Tibial nerve (tissue), 4 donors: ENCODE measurements at regions not wholly inside any gene's neighbourhood (a gene's known extent, or its start where the extent isn't known, plus 50 kb on each side); places are given as distances from the start of the nearest gene placed in this dataset.

ENCODE experiments used
- DNase-seq, 2 donors: peaks; one replicate each; pipeline ENCODE4 v3.0.0-alpha.2; 2019; ENCODE audit warnings: low spot score in 2 of 2
- H3K27ac ChIP-seq, 4 donors: fragments of 200-600 bp; sonication (generic) in 3 of 4; one replicate each; pipeline ENCODE4 v1.5.1; 2017 to 2019; ENCODE audit warnings: mild to moderate bottlenecking in 1 of 4
- H3K27me3 ChIP-seq, 2 donors: fragments of 200-600 bp; sonication (generic) in 1 of 2; one replicate each; pipeline versions ENCODE4 v1.5.1 to v1.6.0; 2017 to 2019
- H3K36me3 ChIP-seq, 3 donors: fragments of 200-600 bp; sonication (generic); one replicate each; pipeline ENCODE4 v1.5.1; 2018 to 2019
- H3K4me1 ChIP-seq, 4 donors: fragments of 200-600 bp; sonication (generic) in 3 of 4; one replicate each; pipeline ENCODE4 v1.5.1; 2017 to 2019
- H3K4me3 ChIP-seq, 4 donors: fragments of 200-600 bp; sonication (generic) in 3 of 4; one replicate each; pipeline ENCODE4 v1.5.1; 2017 to 2019; ENCODE audit warnings: mild to moderate bottlenecking in 1 of 4, moderate library complexity in 1 of 4
- H3K9me3 ChIP-seq, 4 donors: fragments of 200-600 bp; sonication (generic) in 3 of 4; one replicate each; pipeline ENCODE4 v1.5.1; 2017 to 2019
- EP300 ChIP-seq, 2 donors: sonication (generic); formaldehyde crosslinking; IDR thresholded peaks; one replicate each; pipeline ENCODE4 v1.6.1; 2017; ENCODE audit warnings: antibody characterized with exemption in 2 of 2, mild to moderate bottlenecking in 1 of 2
- POLR2A ChIP-seq, 2 donors: fragments of 450-650 bp; IDR thresholded peaks; one replicate each; pipeline ENCODE4 v1.6.1; 2017; ENCODE audit warnings: antibody characterized with exemption in 2 of 2, mild to moderate bottlenecking in 2 of 2, moderate library complexity in 2 of 2
- WGBS, 2 donors: methylation state at CpG; one replicate each; pipeline ENCODE4 v1.1.5; 2018; 5-methylcytosine and 5-hydroxymethylcytosine counted together
- TF ChIP-seq, protein P1 (sequence below), 5 experiments: fragments of 200-600 bp in 3 of 5; fragments of 450-650 bp in 2 of 5; sonication (generic) in 3 of 5; IDR thresholded peaks; one replicate each; pipeline ENCODE4 v1.5.1; 2016 to 2019; ENCODE audit warnings: antibody characterized with exemption in 5 of 5, mild to moderate bottlenecking in 3 of 5, moderate library complexity in 2 of 5

DNA sequence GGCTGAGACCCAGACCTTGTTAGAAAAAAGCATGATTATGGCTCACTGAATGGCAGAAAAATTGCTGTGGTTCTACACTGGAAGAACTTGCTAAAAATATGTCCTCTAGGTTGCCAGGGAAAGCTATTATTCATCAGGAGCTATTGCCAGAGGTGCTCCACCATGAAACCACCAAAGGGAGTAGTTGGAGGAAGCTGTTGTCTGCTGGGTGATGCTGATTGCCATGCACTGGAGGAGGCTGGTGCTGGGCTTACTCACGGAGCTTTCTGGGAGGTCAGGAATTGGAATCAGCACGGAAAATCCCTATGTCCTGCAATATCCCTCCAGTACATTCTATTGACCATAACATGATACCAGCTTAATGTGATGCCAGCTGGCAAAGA, 199.6 kb upstream of the ZBED5 start:
- WGBS, 2 donors, result 93 to 94% methylated on average over 2 of the region's 2 CpGs
- no peak for TF ChIP-seq EP300 (IDR thresholded peaks at IDR 0.05)
- TF ChIP-seq POLR2A (IDR thresholded peaks at IDR 0.05), result no peak
- TF ChIP-seq, protein P1, sequence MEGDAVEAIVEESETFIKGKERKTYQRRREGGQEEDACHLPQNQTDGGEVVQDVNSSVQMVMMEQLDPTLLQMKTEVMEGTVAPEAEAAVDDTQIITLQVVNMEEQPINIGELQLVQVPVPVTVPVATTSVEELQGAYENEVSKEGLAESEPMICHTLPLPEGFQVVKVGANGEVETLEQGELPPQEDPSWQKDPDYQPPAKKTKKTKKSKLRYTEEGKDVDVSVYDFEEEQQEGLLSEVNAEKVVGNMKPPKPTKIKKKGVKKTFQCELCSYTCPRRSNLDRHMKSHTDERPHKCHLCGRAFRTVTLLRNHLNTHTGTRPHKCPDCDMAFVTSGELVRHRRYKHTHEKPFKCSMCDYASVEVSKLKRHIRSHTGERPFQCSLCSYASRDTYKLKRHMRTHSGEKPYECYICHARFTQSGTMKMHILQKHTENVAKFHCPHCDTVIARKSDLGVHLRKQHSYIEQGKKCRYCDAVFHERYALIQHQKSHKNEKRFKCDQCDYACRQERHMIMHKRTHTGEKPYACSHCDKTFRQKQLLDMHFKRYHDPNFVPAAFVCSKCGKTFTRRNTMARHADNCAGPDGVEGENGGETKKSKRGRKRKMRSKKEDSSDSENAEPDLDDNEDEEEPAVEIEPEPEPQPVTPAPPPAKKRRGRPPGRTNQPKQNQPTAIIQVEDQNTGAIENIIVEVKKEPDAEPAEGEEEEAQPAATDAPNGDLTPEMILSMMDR (IDR thresholded peaks at IDR 0.05), result no peak
- Histone ChIP-seq H3K27me3 (no peaks in the 10 kb centered on the region), H3K4me1 (no peaks in the 10 kb centered on the region), H3K36me3 (no peaks in the 10 kb centered on the region), H3K27ac (no peak overlapping the region), H3K4me3 (no peak overlapping the region), H3K9me3 (peaks cover 0 to 40% (median 6%) of the 10 kb centered on the region in 4 donors)
- no peak for DNase-seq

DNA sequence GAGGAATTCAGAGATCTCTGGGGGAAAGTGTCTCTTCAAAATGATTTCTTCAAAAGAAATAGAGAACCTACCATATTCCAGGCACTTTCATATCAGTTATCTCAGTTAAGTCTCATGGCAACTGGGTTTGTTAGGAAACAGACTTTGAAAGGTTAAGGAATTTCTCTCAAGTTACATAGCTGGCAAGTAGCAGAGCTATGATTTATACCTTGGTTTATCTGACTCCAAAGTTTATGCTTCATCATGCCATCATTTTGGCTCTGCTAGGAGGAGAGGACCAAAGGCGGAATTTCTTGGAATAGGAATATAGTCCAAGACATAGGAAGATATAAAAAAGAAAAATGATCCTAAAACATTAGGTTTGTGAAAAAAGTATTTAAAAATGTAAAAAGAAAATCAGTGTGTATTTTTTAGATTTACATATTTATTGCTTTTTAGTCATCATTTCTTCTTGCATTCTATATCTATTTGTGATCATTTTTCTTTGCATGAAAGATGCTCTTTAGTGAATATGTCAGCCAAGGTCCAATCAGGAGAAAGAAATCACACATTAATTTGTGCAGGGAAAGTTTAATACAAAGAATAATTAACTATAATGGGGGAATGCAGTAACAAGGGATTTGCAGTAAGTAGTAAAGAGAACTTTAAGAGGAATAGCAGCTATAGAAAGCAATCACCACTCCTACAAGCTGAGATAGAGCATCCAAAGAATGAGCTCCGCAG, 199.1 kb upstream of the ZBED5 start:
- no peak overlapping the region for H3K4me3 ChIP-seq
- WGBS, 2 donors, result 88 to 94% methylated on average over 2 of the region's 2 CpGs
- no peak for DNase-seq
- no peak overlapping the region for H3K27ac ChIP-seq
- TF ChIP-seq POLR2A (IDR thresholded peaks at IDR 0.05) (no peak), EP300 (IDR thresholded peaks at IDR 0.05) (no peak)
- TF ChIP-seq, protein P1 (IDR thresholded peaks at IDR 0.05), result no peak
- H3K4me1 ChIP-seq, result no peaks in the 10 kb centered on the region
- H3K9me3 ChIP-seq, result peaks cover 0 to 40% (median 8%) of the 10 kb centered on the region in 4 donors
- H3K27me3 ChIP-seq, result no peaks in the 10 kb centered on the region
- no peaks in the 10 kb centered on the region for H3K36me3 ChIP-seq

DNA sequence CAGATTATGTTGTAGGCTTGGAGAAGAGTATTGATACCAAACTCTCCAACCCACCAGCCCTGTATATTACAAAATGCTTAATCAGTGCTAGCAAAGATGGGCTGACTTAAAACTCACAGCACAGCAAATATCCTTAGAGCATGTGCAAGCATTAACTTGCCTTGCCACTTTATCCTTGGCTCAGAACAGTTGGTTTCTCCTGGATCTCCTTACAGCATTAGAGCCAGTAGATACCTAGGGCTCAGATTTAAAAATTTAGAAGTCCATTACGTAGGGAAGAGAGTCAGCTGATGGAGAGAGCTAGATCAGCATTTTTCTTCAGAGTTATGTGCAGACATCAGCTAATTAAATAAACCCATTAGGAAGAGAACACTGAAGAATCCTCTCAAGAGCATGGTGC, 198.5 kb upstream of the ZBED5 start:
- H3K4me1 ChIP-seq, result no peaks in the 10 kb centered on the region
- H3K27me3 ChIP-seq, result no peaks in the 10 kb centered on the region
- 65 to 77% methylated on average over 1 of the region's 1 CpG for WGBS, 2 donors
- peaks cover 0 to 40% (median 8%) of the 10 kb centered on the region in 4 donors for H3K9me3 ChIP-seq
- H3K36me3 ChIP-seq, result no peaks in the 10 kb centered on the region
- TF ChIP-seq, protein P1 (IDR thresholded peaks at IDR 0.05), result no peak
- no peak for TF ChIP-seq EP300 (IDR thresholded peaks at IDR 0.05)
- no peak for TF ChIP-seq POLR2A (IDR thresholded peaks at IDR 0.05)
- H3K27ac ChIP-seq, result no peak overlapping the region
- no peak overlapping the region for H3K4me3 ChIP-seq
- no peak for DNase-seq

DNA sequence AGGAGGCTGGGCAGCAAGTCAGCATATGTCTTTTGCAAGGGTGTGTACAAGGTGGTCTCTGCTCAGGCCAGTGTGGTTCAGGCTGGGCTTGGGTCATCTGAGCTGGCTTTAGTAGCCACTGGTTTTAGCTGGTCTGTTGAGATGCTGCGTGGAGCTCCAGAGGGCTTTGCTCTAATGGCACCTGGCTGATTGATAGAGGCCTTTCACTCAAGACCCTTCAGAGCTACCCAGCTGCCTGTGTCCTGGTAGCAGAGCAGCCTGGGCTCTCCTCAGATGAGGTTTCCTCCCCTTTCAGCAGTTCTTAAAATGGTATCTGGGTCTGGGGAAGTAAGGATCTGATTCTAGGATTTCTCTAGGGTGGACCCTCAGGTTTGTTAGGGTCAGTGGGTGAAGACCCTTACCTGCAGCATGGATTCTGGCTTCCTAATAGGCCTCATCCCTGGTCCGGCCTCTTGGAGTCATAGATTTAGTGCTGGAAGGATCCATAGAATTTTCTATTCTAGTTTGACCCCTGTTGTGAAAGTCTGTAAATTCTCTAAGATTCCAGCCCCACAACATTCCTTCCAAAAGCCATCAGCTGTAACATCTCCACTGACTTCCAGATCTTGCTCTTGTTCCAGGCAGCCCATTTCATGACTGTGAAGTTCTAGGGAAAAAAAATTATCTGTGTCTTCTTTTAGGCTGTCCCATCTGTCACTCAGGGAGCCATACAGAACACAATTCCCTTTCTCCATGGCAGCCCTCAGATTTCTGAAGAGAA, 190.2 kb upstream of the ZBED5 start:
- peaks cover 0 to 6% (median 0%) of the 10 kb centered on the region in 4 donors for H3K4me1 ChIP-seq

More for the DNA sequence above, 190.2 kb upstream of the ZBED5 start:
- Histone ChIP-seq H3K27ac (no peak overlapping the region), H3K4me3 (no peak overlapping the region), H3K27me3 (no peaks in the 10 kb centered on the region), H3K9me3 (peaks cover 0 to 6% (median 3%) of the 10 kb centered on the region in 4 donors), H3K36me3 (no peaks in the 10 kb centered on the region)
- TF ChIP-seq, protein P1 (IDR thresholded peaks at IDR 0.05), result no peak
- TF ChIP-seq POLR2A (IDR thresholded peaks at IDR 0.05), result no peak
- no peak for TF ChIP-seq EP300 (IDR thresholded peaks at IDR 0.05)
- WGBS, 2 donors, result 95 to 100% methylated on average over 2 of the region's 2 CpGs
- DNase-seq, result no peak
